Renal cortical epithelial cell (primary cell): ENCODE measurements at regions not wholly inside any gene's neighbourhood (a gene's known extent, or its start where the extent isn't known, plus 50 kb on each side); places are given as distances from the start of the nearest gene placed in this dataset.
"Not testable (repeated sequence)": the region's sequence is repeated elsewhere in the genome, so short reads cannot be mapped to it uniquely, and the experiment has no call there.

Experiments
- DNase-seq: peaks from one replicate; pipeline ENCODE4 v3.0.0-alpha.2; 2011; ENCODE audit warnings: low read depth

DNA sequence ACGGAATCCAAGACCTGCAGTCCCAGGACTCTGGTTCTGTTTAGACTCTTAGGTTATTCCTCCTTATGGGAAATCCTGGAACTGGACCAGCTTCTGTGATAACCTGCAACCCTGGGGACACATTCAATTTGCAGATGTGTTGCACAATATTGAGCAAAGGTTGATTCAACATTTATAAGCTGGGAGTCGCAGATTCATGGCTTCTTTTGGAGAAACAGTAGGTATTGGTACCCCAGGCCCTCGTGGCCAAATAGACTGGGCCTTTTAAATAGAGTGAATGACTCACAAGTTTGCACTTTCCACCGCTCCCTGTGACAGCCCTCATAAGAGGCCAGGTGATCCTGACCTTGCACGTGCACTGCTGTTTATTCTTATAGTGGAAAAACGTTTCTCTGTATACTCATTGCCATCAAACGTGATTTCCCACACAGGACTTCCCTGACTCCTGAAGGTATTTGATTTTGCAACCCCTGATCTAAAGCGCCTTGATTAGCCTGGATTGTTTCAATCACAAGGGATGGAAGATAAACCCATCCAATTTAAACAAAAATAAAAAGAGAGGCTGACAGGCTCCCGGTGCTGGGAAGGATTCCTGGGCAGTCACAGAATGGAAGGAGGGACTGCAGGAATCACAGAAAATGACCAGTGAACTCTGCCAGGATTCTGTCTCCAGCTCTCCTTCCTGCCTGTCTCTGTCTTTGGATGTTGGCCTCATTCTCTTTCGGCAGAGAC is 98.0 kb downstream of the VCPKMT start:
- peak; percentile 49 for DNase-seq

- DNase-seq, result no peak
These were observed 97.5 kb downstream of the VCPKMT start for GRCh38 chr14:50018933-50019210.

GRCh38 chr14:50020184-50020583 is 96.2 kb downstream of the VCPKMT start:
- DNase-seq, result no peak

GRCh38 chr14:50020799-50021198 is 95.6 kb downstream of the VCPKMT start:
- no peak for DNase-seq

GRCh38 chr14:50021261-50022031 is 94.9 kb downstream of the VCPKMT start:
- DNase-seq, result no peak

DNA sequence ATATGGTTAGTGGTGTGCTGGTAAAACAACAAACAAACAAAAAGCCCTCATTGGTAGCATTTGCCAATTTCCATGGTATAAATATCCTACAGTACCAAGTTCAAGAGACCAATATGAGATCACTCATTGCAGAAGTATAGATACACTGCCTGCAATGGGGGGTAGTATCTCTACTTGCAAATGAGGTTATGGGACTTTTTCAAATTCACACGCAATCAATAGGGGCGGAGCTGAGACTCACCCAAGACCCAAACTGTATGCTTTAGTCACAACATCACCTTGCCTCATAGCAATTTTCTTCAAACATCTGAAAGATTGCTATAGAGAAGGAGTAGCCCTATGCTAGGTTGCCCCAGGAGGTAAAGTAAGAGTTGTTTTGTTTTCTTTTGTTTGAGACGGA is 93.7 kb downstream of the VCPKMT start:
- DNase-seq, result no peak

DNA sequence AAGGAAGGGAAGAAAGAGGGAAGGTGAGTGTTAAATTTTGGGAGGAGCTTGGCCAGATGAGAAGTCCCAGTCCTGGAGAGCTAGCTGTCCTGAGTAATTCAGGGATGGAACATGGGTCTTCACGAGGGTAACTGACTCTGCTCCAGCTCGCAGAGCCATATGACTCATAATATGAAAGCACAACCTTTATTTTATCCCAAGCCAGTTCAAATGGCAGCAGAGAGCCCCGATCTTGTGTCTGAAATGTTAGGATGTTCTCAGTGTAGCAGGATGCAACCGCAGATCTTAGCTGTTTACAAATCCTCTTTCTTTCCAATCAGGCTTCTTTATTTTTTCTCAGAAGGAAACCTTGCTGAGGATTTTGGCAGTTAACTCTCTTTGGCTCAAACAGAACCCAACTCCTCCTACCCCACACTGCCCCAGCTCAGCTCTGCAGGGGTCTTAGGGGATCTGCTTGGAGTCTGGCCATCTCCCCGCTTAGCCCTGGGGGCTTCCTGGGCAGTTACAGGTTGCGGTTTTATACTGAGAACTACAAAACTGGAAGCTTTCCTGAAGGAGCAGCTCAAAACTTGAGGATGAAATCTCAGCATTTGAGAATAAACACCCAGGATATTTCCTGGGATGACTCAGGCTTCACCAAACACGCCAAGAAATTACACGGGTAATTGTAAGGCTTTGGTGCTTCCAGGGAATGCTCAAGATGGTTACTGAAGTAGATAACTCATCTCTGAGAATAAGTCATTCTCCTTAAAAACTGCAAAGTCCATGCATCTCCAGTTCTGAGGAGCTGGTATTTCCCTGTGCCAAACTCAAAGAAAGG is 92.5 kb downstream of the VCPKMT start:
- peak; percentile 77 for DNase-seq

DNA sequence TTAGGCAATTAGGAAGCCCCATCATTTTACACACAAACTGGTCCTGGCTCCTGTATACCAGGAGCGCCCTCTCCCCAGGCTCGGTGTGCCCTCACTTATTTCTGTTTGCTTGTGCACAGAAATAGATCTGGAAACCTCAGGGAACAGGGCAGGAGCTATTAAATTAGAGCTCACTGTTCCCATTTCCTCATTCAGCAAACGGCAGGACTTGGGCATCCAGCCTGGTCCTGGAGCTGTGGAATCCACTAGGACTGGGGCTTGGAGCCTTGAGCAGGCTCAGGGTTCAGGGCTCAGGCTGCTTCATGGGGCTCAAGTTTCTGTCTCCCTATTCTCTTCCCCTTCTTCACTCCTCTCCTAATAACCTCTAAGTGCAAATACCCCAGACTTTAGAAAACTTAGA is 91.3 kb downstream of the VCPKMT start:
- DNase-seq, result no peak

GRCh38 chr14:50025776-50026175 is 90.6 kb downstream of the VCPKMT start:
- peak; percentile 18 for DNase-seq

DNA sequence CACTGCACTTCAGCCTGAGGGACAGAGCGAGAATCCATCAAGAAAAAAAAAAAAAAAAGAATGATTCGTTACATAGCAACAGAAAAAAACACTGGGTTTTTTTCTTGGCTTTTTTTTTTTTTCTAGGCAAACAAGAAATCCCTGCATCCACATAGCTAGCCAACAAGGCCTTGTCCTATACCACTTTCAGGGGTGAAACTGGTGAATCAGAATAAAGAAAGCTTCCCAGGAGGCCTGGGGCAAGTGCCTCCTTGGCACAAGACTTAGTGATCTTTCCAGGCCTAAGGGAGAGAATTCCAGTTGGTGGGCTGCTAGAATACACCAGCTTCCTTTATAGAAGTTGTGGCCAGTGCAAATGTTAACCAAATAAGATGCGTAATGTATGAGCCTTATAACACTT is 90.0 kb downstream of the VCPKMT start:
- no peak for DNase-seq

GRCh38 chr14:50027816-50028215 is 88.6 kb downstream of the VCPKMT start:
- no peak for DNase-seq

GRCh38 chr14:50028458-50028857 is 87.9 kb downstream of the VCPKMT start:
- DNase-seq, result no peak

GRCh38 chr14:50030036-50030435 is 86.3 kb downstream of the VCPKMT start:
- no peak for DNase-seq

GRCh38 chr14:50030911-50031310 is 85.5 kb downstream of the VCPKMT start:
- not testable (repeated sequence) for DNase-seq

DNA sequence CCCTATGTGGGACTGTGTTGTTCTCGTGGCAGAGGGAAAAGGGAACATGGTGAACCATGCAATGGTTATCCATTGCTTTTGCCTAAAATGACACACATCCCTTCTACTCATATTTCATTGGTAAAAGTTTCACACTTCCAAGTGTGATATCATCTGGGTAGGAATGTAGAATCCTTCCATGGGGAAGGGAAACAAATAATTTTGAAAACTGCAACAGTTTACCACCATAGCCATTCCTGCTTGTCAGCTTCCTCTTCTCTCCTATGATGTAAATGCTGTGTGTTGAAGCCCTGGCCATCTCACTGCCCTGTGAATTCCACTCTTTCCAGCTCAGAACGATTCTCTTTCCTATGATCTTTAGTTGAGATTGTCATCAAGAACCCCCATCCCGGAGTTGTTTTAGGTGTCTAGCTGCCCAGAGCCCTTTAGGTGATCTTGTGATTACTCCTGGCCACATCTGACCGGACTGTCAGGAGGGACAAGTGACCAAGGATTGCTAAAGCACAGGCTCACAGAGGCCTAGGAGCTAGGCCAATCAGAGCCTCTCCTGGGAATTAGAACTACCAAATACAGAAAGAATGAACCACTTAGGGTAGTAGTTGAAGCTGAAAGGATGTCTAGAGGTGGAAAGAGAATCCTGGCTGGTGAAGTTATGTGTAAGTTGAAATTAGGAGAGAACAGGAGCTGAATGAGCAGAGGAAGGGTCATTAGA is 84.6 kb downstream of the VCPKMT start:
- no peak for DNase-seq

- not testable (repeated sequence) for DNase-seq
These were observed 83.8 kb downstream of the VCPKMT start for GRCh38 chr14:50032462-50033167.

DNA sequence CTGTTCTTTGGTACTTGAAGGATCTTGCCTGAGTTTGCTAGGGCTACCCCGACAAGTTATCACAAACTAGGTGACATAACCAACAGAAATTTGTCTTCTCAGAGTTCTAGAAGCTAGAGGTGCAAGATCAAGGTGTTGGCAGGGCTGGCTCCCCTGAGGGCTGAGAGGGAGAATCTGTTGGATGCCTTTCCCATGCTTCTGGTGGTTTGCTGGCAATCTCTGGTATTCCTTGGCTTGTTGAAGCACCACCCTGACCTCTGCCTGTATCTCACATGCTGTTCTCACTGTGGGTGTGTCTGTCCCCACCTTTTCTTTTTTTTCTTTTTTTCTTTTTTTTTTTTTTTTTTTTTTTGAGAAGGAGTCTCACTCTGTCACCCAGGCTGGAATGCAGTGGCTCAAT is 81.2 kb downstream of the VCPKMT start:
- no peak for DNase-seq

- no peak for DNase-seq
These were observed 80.2 kb downstream of the VCPKMT start for GRCh38 chr14:50036211-50036610.

DNA sequence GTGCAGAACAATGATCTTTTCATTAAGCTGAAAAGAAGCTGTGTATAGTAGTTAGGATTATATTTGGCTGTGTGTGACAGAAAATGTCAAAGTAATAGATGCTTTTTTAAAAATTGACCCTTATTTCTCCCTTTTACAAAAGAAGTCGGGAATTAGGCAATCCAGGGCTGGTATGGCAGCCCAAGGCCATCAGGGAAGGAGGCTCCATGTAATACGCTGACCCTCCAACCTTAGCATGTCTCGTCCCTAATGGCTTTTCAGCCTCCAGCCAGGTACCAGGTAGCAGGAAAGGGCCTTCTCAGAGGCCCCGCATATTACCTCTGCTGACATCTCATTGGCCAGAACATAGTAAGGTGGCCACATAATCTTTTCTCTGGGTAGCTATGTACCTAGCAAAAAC is 79.7 kb downstream of the VCPKMT start:
- no peak for DNase-seq

- DNase-seq, result no peak
These were observed 79.1 kb downstream of the VCPKMT start for GRCh38 chr14:50037240-50037639.

GRCh38 chr14:50037852-50038251 is 78.5 kb downstream of the VCPKMT start:
- no peak for DNase-seq
